Gastrocnemius medialis (tissue), 4 donors: ENCODE measurements at regions not wholly inside any gene's neighbourhood (a gene's known extent, or its start where the extent isn't known, plus 50 kb on each side); places are given as distances from the start of the nearest gene placed in this dataset.

Source experiments
- CTCF ChIP-seq, 5 experiments: fragments of 450-650 bp in 3 of 5; fragments of 200-600 bp in 2 of 5; sonication (generic) in 2 of 5; IDR thresholded peaks in 4 of 5; conservative IDR thresholded peaks in 1 of 5; 1 replicate in 4 of 5; 2 replicates in 1 of 5; pipeline ENCODE4 v1.5.1; 2016 to 2019; ENCODE audit warnings: antibody characterized with exemption in 5 of 5, mild to moderate bottlenecking in 3 of 5, moderate library complexity in 3 of 5
- POLR2A ChIP-seq, 2 donors: fragments of 450-650 bp; IDR thresholded peaks; one replicate each; pipeline ENCODE4 v1.6.1; 2017; ENCODE audit warnings: antibody characterized with exemption in 2 of 2, mild to moderate bottlenecking in 2 of 2, moderate library complexity in 2 of 2

- TF ChIP-seq POLR2A (IDR thresholded peaks at IDR 0.05) (no peak), CTCF (IDR thresholded peaks at IDR 0.05 in 4 of 5, conservative IDR thresholded peaks at IDR 0.05 in 1 of 5) (no peak)
Observed at GRCh38 chr3:15969874-15970640, 172.3 kb upstream of the ANKRD28 start.
